ENCODE measurements at regions not wholly inside any gene's neighbourhood (a gene's known extent, or its start where the extent isn't known, plus 50 kb on each side); places are given as distances from the start of the nearest gene placed in this dataset.
A peak's percentile ranks its signal among the peaks of the same experiment; 100 is the strongest.

GRCh38 chr10:31126593-31126992 is 94.9 kb upstream of the ZNF438 start:
- 97% methylated on average over 2 of the region's 2 CpGs for WGBS
- intact Hi-C loops (cut with DNase I), result no loop called here
- H3K27ac ChIP-seq (replicated peaks in 1 of 4), result no peak overlapping the region
- no peaks in the 10 kb centered on the region for H3K36me3 ChIP-seq
- TF ChIP-seq POLR2AphosphoS5 (IDR thresholded peaks at IDR 0.05), result no peak
- TF ChIP-seq, protein P1, sequence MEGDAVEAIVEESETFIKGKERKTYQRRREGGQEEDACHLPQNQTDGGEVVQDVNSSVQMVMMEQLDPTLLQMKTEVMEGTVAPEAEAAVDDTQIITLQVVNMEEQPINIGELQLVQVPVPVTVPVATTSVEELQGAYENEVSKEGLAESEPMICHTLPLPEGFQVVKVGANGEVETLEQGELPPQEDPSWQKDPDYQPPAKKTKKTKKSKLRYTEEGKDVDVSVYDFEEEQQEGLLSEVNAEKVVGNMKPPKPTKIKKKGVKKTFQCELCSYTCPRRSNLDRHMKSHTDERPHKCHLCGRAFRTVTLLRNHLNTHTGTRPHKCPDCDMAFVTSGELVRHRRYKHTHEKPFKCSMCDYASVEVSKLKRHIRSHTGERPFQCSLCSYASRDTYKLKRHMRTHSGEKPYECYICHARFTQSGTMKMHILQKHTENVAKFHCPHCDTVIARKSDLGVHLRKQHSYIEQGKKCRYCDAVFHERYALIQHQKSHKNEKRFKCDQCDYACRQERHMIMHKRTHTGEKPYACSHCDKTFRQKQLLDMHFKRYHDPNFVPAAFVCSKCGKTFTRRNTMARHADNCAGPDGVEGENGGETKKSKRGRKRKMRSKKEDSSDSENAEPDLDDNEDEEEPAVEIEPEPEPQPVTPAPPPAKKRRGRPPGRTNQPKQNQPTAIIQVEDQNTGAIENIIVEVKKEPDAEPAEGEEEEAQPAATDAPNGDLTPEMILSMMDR (IDR thresholded peaks at IDR 0.05), result no peak
- no peak for TF ChIP-seq POLR2A (IDR thresholded peaks at IDR 0.05; ENCODE audit: low read depth)
- TF ChIP-seq EP300 (IDR thresholded peaks at IDR 0.05), result no peak
- H3K4me3 ChIP-seq, result no peak overlapping the region
- H3K4me1 ChIP-seq, result peaks cover 2 to 15% (median 12%) of the 10 kb centered on the region in 4 donors
- no peaks in the 10 kb centered on the region for H3K9me3 ChIP-seq
- H3K27me3 ChIP-seq, result no peaks in the 10 kb centered on the region
- DNase-seq (ENCODE audit: extremely low spot score), result no peak

- TF ChIP-seq POLR2A (IDR thresholded peaks at IDR 0.05; ENCODE audit: low read depth), result no peak
- TF ChIP-seq, protein P1 (IDR thresholded peaks at IDR 0.05), result no peak
- TF ChIP-seq POLR2AphosphoS5 (IDR thresholded peaks at IDR 0.05), result no peak
- no peak for TF ChIP-seq EP300 (IDR thresholded peaks at IDR 0.05)
- Histone ChIP-seq H3K36me3 (no peaks in the 10 kb centered on the region), H3K9me3 (no peaks in the 10 kb centered on the region), H3K27ac (replicated peaks in 1 of 4) (peak overlapping the region; percentile 34 to 59 (median 47)), H3K4me3 (no peak overlapping the region), H3K27me3 (no peaks in the 10 kb centered on the region), H3K4me1 (peaks cover 9 to 22% (median 19%) of the 10 kb centered on the region in 4 donors)
- WGBS, result 88% methylated on average over 2 of the region's 2 CpGs
- intact Hi-C loops (cut with DNase I), result no loop called here
- DNase-seq (ENCODE audit: extremely low spot score), result no peak
Measured at GRCh38 chr10:31128536-31128935, 96.9 kb upstream of the ZNF438 start.

DNA sequence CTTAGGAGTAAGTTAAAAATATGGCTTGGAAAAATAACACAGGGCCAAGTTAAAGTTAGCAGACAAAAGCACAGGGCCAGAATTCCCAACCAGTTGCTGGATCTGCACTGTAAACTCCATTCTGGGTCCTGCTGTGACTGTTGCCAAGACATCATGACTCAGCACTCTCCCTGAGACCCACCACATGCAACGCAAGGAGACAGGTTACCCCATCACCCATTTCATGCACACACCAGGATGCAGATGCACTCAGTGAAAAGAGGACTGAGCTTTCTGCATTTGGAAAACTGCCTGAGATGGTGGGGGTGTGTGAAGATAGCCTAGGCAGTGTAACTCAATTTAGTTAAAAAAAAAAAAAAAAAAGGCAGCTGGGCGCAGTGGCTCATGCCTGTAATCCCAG is 97.6 kb upstream of the ZNF438 start:
- TF ChIP-seq POLR2AphosphoS5 (IDR thresholded peaks at IDR 0.05) (peak; percentile 27 to 66), POLR2A (IDR thresholded peaks at IDR 0.05; ENCODE audit: low read depth) (no peak)
- intact Hi-C loops (cut with DNase I), result no loop called here
- Histone ChIP-seq H3K4me1 (peaks cover 15 to 29% (median 25%) of the 10 kb centered on the region in 4 donors), H3K27me3 (no peaks in the 10 kb centered on the region), H3K4me3 (no peak overlapping the region), H3K27ac (replicated peaks in 1 of 4) (peak overlapping the region; percentile 34 to 59 (median 47)), H3K9me3 (no peaks in the 10 kb centered on the region), H3K36me3 (no peaks in the 10 kb centered on the region)
- WGBS, result 40% methylated on average over 2 of the region's 2 CpGs
- no peak for DNase-seq (ENCODE audit: extremely low spot score)

DNA sequence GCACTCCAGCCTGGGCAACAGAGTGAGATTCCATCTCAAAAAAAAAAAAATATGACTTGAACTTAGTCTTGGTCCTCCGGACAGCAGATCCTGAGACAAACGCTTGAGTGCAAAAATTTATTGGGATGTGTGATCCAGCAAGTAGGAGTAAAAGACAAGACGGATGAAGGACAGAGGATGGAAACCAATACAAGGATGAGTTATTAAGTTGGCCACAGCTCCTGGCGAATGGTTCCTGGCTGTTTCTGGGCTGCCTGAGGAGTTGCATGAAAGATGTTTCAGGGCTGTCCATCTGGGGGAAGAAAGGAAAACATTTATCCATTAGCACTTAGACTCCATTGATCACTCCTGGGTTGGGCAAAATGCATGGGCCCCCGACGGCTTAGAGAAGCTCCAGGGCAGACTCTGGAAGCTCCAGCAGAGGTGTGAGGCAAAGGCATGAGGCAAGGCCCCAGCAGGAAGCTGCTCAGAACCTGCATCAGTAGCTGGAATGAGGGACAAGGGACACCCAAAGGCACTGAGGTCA is 98.3 kb upstream of the ZNF438 start:
- TF ChIP-seq EP300 (IDR thresholded peaks at IDR 0.05) (no peak), POLR2AphosphoS5 (IDR thresholded peaks at IDR 0.05) (no peak), POLR2A (IDR thresholded peaks at IDR 0.05; ENCODE audit: low read depth) (no peak)
- TF ChIP-seq, protein P1 (IDR thresholded peaks at IDR 0.05), result no peak
- 76% methylated on average over 6 of the region's 6 CpGs for WGBS

DNA sequence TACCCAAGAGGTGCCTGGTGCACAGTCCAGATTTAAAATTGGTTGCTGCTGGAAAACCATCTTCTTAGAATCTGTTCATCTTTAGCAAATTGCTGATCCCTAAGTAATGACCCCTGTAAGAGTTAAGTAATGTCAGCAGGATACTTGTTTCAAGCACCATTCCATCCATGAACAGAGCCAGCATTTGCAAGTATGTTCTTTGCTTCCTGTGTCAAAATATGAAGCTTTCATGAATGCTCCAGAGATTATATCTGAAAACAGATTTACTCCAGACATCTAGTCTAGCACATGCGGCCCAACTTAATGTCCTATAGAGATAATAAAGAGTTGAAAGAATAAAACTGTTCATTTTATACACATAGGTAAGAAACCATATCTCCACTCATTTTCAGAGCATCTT is 98.7 kb upstream of the ZNF438 start:
- DNase-seq (ENCODE audit: extremely low spot score), result no peak
- Histone ChIP-seq H3K36me3 (no peaks in the 10 kb centered on the region), H3K4me1 (peaks cover 20 to 40% (median 35%) of the 10 kb centered on the region in 4 donors), H3K27me3 (no peaks in the 10 kb centered on the region), H3K4me3 (no peak overlapping the region), H3K9me3 (no peaks in the 10 kb centered on the region), H3K27ac (replicated peaks in 1 of 4) (peak overlapping the region in 3 of 4 donors; percentile 43 to 59 (median 51))
- intact Hi-C loops (cut with DNase I), result loop anchor here (10.0 kb wide), 1 partner anchor 96 kb away; the partner anchor contains the start of gene ZNF438
- TF ChIP-seq POLR2AphosphoS5 (IDR thresholded peaks at IDR 0.05), result no peak
- TF ChIP-seq, protein P1 (IDR thresholded peaks at IDR 0.05), result no peak
- TF ChIP-seq EP300 (IDR thresholded peaks at IDR 0.05), result no peak
- TF ChIP-seq POLR2A (IDR thresholded peaks at IDR 0.05; ENCODE audit: low read depth), result no peak
- WGBS, result 81% methylated on average over 1 of the region's 1 CpG

More for the DNA sequence above, 98.3 kb upstream of the ZNF438 start:
- Histone ChIP-seq H3K27ac (replicated peaks in 1 of 4) (peak overlapping the region; percentile 34 to 59 (median 47)), H3K4me3 (no peak overlapping the region), H3K36me3 (no peaks in the 10 kb centered on the region), H3K4me1 (peaks cover 20 to 36% (median 32%) of the 10 kb centered on the region in 4 donors), H3K27me3 (no peaks in the 10 kb centered on the region), H3K9me3 (no peaks in the 10 kb centered on the region)
- intact Hi-C loops (cut with DNase I), result loop anchor here (10.0 kb wide), 1 partner anchor 95 kb away; the partner anchor contains the start of gene ZNF438
- no peak for DNase-seq (ENCODE audit: extremely low spot score)

Data from esophagus muscularis mucosa (tissue), 4 donors.